GM12878 (cell line): ENCODE measurements at regions not wholly inside any gene's neighbourhood (a gene's known extent, or its start where the extent isn't known, plus 50 kb on each side); places are given as distances from the start of the nearest gene placed in this dataset.

Experiments
- CBFB ChIP-seq: IDR thresholded peaks from 2 replicates; pipeline ENCODE4 v1.6.1; 2016; ENCODE audit warnings: antibody characterized with exemption, low read depth
- DPF2 ChIP-seq: fragments of 450-650 bp; IDR thresholded peaks from 2 replicates; pipeline ENCODE4 v1.6.1; 2017; ENCODE audit warnings: mild to moderate bottlenecking
- EP300 ChIP-seq, 2 experiments: fragments of 150-350 bp in 1 of 2; IDR thresholded peaks; 2 replicates each; pipeline ENCODE4 v1.6.1; 2011 to 2012; ENCODE audit warnings: low read depth in 2 of 2, low read length in 2 of 2, borderline replicate concordance in 1 of 2, improper control_type of control experiment in 1 of 2, inconsistent platforms in 1 of 2; ENCODE audit not compliant: control insufficient read depth in 1 of 2
- HCFC1 ChIP-seq: fragments of 150-350 bp; IDR thresholded peaks from 2 replicates; pipeline ENCODE4 v1.6.1; 2014; ENCODE audit warnings: low read length
- HDAC2 ChIP-seq: fragments of 200-600 bp; sonication (generic); IDR thresholded peaks from 2 replicates; pipeline ENCODE4 v1.6.1; 2017
- IRF3 ChIP-seq: fragments of 450-650 bp; IDR thresholded peaks from 2 replicates; pipeline ENCODE4 v1.6.1; 2014; ENCODE audit warnings: mild to moderate bottlenecking
- MEF2B ChIP-seq: fragments of 450-650 bp; IDR thresholded peaks from 2 replicates; pipeline ENCODE4 v1.6.1; 2018; ENCODE audit warnings: mild to moderate bottlenecking, moderate library complexity; ENCODE audit not compliant: partially characterized antibody, poor library complexity, severe bottlenecking
- MYB ChIP-seq: fragments of 150-350 bp; IDR thresholded peaks from 2 replicates; pipeline ENCODE4 v1.6.1; 2014; ENCODE audit warnings: mild to moderate bottlenecking, low read depth, low read length, borderline replicate concordance
- POLR2A ChIP-seq: IDR thresholded peaks from 2 replicates; pipeline ENCODE4 v1.6.1; 2011; ENCODE audit warnings: low read depth, mild to moderate bottlenecking, low read length
- USF1 ChIP-seq: IDR thresholded peaks from 2 replicates; pipeline ENCODE4 v1.6.1; 2011; ENCODE audit warnings: borderline replicate concordance, low read depth, mild to moderate bottlenecking, moderate library complexity, mixed read lengths, low read length; ENCODE audit not compliant: insufficient read depth; ENCODE audit errors: extremely low read length
- USF2 ChIP-seq: IDR thresholded peaks from 2 replicates; pipeline ENCODE4 v1.6.1; 2011; ENCODE audit warnings: low read depth, low read length, improper control_type of control experiment, borderline replicate concordance
- ZNF274 ChIP-seq: IDR thresholded peaks from one replicate; pipeline ENCODE4 v1.8.0; 2011; ENCODE audit not compliant: insufficient read length, insufficient read depth

- TF ChIP-seq IRF3: no peak
- no peak for TF ChIP-seq ZNF274
- TF ChIP-seq USF1: no peak
- no peak for TF ChIP-seq USF2
- TF ChIP-seq EP300 (IDR thresholded peaks at IDR 0.05; ENCODE audit: borderline replicate concordance in 1 of 2, control insufficient read depth in 1 of 2, low read depth in 2 of 2, low read length in 2 of 2): no peak
- TF ChIP-seq HCFC1: no peak
- no peak for TF ChIP-seq CBFB
- no peak for TF ChIP-seq MEF2B
- TF ChIP-seq HDAC2: no peak
- TF ChIP-seq POLR2A: no peak
- no peak for TF ChIP-seq DPF2
- TF ChIP-seq MYB: no peak
Measured at GRCh38 chr4:14375816-14376215, 626.5 kb upstream of the CPEB2 start.
